PFSK-1 (cell line): ENCODE measurements at regions not wholly inside any gene's neighbourhood (a gene's known extent, or its start where the extent isn't known, plus 50 kb on each side); places are given as distances from the start of the nearest gene placed in this dataset.

Source experiments
- POLR2AphosphoS5 ChIP-seq: IDR thresholded peaks from 2 replicates; pipeline ENCODE4 v1.6.1; 2012; ENCODE audit warnings: low read depth, mild to moderate bottlenecking, control low read depth, low read length, moderate library complexity
- REST ChIP-seq, 2 experiments: IDR thresholded peaks; 2 replicates each; pipeline versions ENCODE4 v1.6.1 to v1.8.0; 2011 to 2012; ENCODE audit warnings: low read depth in 2 of 2, low read length in 2 of 2, control low read depth in 1 of 2, inconsistent platforms in 1 of 2, mild to moderate bottlenecking in 1 of 2, moderate library complexity in 1 of 2; ENCODE audit not compliant: insufficient read depth in 1 of 2
- SIN3A ChIP-seq: IDR thresholded peaks from 2 replicates; pipeline ENCODE4 v1.6.1; 2012; ENCODE audit warnings: mild to moderate bottlenecking, low read length, moderate library complexity, borderline replicate concordance; ENCODE audit not compliant: insufficient read depth
- TAF1 ChIP-seq: IDR thresholded peaks from 2 replicates; pipeline ENCODE4 v1.6.1; 2012; ENCODE audit warnings: low read length, control low read depth, borderline replicate concordance; ENCODE audit not compliant: insufficient read depth

- TF ChIP-seq TAF1 (no peak), SIN3A (no peak), REST (IDR thresholded peaks at IDR 0.05; ENCODE audit: insufficient read depth in 1 of 2, low read depth in 2 of 2, low read length in 2 of 2) (no peak), POLR2AphosphoS5 (no peak)
These were observed 1097.4 kb upstream of the TMEM132C start for GRCh38 chr12:127169321-127170181.
